OCI-LY1 (cell line): ENCODE measurements at regions not wholly inside any gene's neighbourhood (a gene's known extent, or its start where the extent isn't known, plus 50 kb on each side); places are given as distances from the start of the nearest gene placed in this dataset.

Experiments used
- H2AFZ ChIP-seq: fragments of 200-600 bp; sonication (generic), shearing (Covaris generic); 2 replicates; pipeline ENCODE4 v1.6.0; 2014; ENCODE audit warnings: antibody characterized with exemption, mild to moderate bottlenecking, low read length
- H3F3A ChIP-seq: fragments of 200-600 bp; sonication (generic), shearing (Covaris generic); 2 replicates; pipeline ENCODE4 v1.6.0; 2014; ENCODE audit warnings: mild to moderate bottlenecking, antibody characterized with exemption, low read length, moderate library complexity; ENCODE audit not compliant: insufficient read depth
- H3K27ac ChIP-seq: fragments of 200-600 bp; sonication (generic); 2 replicates; pipeline ENCODE4 v1.5.1; 2014; ENCODE audit warnings: low read length, mixed run types, mild to moderate bottlenecking, low read depth; ENCODE audit not compliant: poor library complexity, severe bottlenecking
- H3K27me3 ChIP-seq: fragments of 200-600 bp; sonication (generic); 2 replicates; pipeline ENCODE4 v1.6.0; 2014; ENCODE audit warnings: antibody characterized with exemption, mild to moderate bottlenecking, low read length, moderate library complexity; ENCODE audit not compliant: insufficient read depth
- H3K36me3 ChIP-seq: fragments of 200-600 bp; sonication (generic); 2 replicates; pipeline ENCODE4 v1.6.1; 2014; ENCODE audit warnings: mild to moderate bottlenecking, antibody characterized with exemption, low read length, moderate library complexity, mixed read lengths; ENCODE audit not compliant: insufficient read depth
- H3K4me1 ChIP-seq: fragments of 200-600 bp; sonication (generic); 2 replicates; pipeline ENCODE4 v1.5.1; 2014; ENCODE audit warnings: mild to moderate bottlenecking, low read length, moderate library complexity; ENCODE audit not compliant: insufficient read depth, severe bottlenecking
- H3K4me2 ChIP-seq: fragments of 200-600 bp; sonication (generic), shearing (Covaris generic); 2 replicates; pipeline ENCODE4 v1.6.1; 2014; ENCODE audit warnings: low read length
- H3K4me3 ChIP-seq: fragments of 200-600 bp; sonication (generic); 2 replicates; pipeline ENCODE4 v1.5.1; 2014; ENCODE audit warnings: low read length, low read depth, mild to moderate bottlenecking, mixed read lengths; ENCODE audit not compliant: poor library complexity, severe bottlenecking
- H3K79me2 ChIP-seq: fragments of 200-600 bp; shearing (Covaris generic); 2 replicates; pipeline ENCODE4 v1.6.1; 2016; ENCODE audit warnings: mixed run types, low read length, mixed read lengths; ENCODE audit not compliant: insufficient read depth
- H3K9ac ChIP-seq: fragments of 200-600 bp; sonication (generic), shearing (Covaris generic); 2 replicates; pipeline ENCODE4 v1.6.1; 2014; ENCODE audit warnings: mild to moderate bottlenecking, low read length, mixed read lengths
- H3K9me2 ChIP-seq: fragments of 200-600 bp; sonication (generic), shearing (Covaris generic); 2 replicates; pipeline ENCODE4 v1.6.1; 2014; ENCODE audit warnings: low read depth, mild to moderate bottlenecking, low read length, mixed read lengths
- H3K9me3 ChIP-seq: fragments of 200-600 bp; shearing (Covaris generic); 2 replicates; pipeline ENCODE4 v1.6.1; 2014; ENCODE audit warnings: low read length, mixed read lengths
- H4K20me1 ChIP-seq: fragments of 200-600 bp; sonication (generic), shearing (Covaris generic); 2 replicates; pipeline ENCODE4 v1.6.0; 2016; ENCODE audit warnings: mild to moderate bottlenecking, low read length; ENCODE audit not compliant: insufficient read depth
- EZH2 ChIP-seq: fragments of 200-600 bp; sonication (generic), shearing (Covaris generic); IDR thresholded peaks from 2 replicates; pipeline ENCODE4 v1.8.0; 2017; ENCODE audit warnings: borderline replicate concordance, mixed run types, mild to moderate bottlenecking, antibody characterized with exemption, low read length, moderate library complexity, mixed read lengths
- TF ChIP-seq, protein P1 (sequence below): fragments of 200-600 bp; sonication (generic), shearing (Covaris generic); IDR thresholded peaks from 2 replicates; pipeline ENCODE4 v1.5.1; 2017; ENCODE audit warnings: mild to moderate bottlenecking, antibody characterized with exemption, low read length, moderate library complexity, mixed read lengths

DNA sequence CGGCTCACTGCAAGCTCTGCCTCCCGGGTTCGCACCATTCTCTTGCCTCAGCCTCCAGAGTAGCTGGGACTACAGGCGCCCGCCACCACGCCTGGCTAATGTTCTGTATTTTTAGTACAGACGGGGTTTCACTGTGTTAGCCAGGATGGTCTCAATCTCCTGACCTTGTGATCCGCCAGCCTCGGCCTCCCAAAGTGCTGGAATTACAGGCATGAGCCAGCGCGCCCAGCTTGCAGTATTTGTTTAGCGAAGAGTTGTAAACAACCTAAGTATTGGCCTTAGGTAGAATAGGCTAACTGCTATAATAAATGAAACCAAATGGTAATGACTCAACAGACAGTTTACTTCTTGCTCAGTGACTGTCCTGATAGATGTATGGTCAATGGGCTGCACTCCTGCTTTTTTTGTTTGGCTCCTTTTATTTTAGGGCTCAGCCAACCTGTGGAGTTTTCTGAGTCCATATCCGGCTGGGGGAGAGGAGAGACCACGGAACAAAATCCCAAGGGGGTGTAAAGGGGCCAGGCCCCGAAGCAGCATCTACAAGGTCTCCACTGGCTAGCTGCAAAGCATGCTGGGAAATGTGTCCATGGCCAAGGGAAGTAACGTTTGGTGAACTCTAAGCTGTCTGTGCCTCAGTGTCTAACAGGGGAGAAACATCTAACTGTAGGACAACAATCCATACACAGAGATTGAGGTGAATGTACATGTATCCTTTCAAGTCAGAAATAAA is 841.0 kb upstream of the ID2 start:
- Histone ChIP-seq H3K79me2 (no peaks in the 10 kb centered on the region), H3K4me1 (peaks cover 5% of the 10 kb centered on the region), H3K27ac (no peak overlapping the region), H2AFZ (no peak overlapping the region), H3K9ac (no peak overlapping the region), H4K20me1 (no peaks in the 10 kb centered on the region), H3K4me2 (no peak overlapping the region), H3K9me2 (no peaks in the 10 kb centered on the region), H3K27me3 (no peaks in the 10 kb centered on the region), H3K36me3 (no peaks in the 10 kb centered on the region), H3K4me3 (no peak overlapping the region), H3F3A (no peaks in the 10 kb centered on the region), H3K9me3 (no peaks in the 10 kb centered on the region)
- TF ChIP-seq, protein P1, sequence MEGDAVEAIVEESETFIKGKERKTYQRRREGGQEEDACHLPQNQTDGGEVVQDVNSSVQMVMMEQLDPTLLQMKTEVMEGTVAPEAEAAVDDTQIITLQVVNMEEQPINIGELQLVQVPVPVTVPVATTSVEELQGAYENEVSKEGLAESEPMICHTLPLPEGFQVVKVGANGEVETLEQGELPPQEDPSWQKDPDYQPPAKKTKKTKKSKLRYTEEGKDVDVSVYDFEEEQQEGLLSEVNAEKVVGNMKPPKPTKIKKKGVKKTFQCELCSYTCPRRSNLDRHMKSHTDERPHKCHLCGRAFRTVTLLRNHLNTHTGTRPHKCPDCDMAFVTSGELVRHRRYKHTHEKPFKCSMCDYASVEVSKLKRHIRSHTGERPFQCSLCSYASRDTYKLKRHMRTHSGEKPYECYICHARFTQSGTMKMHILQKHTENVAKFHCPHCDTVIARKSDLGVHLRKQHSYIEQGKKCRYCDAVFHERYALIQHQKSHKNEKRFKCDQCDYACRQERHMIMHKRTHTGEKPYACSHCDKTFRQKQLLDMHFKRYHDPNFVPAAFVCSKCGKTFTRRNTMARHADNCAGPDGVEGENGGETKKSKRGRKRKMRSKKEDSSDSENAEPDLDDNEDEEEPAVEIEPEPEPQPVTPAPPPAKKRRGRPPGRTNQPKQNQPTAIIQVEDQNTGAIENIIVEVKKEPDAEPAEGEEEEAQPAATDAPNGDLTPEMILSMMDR, result no peak
- no peak for TF ChIP-seq EZH2

DNA sequence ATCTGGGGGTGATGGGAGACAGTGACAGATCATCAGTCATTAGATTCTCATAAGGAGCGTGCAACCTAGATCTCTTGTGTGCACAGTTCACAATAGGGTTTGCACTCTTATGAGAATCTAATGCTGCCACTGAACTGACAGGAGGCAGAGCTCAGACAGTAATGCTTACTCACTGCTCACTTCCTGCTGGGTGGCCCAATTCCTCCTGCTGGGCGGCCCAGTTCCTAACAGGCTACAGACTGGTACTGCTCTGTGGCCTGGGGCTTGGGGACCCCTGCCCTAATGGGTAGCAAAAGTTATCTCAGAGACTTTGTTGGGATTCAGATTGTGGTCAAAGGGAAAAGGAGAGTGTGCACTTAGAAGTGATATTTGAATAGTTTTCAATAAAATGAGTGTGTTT is 840.1 kb upstream of the ID2 start:
- no peaks in the 10 kb centered on the region for H3F3A ChIP-seq
- no peak for TF ChIP-seq EZH2
- TF ChIP-seq, protein P1, result no peak
- H3K79me2 ChIP-seq, result no peaks in the 10 kb centered on the region
- no peak overlapping the region for H3K27ac ChIP-seq
- H4K20me1 ChIP-seq, result no peaks in the 10 kb centered on the region
- H3K4me3 ChIP-seq, result no peak overlapping the region
- H3K9ac ChIP-seq, result no peak overlapping the region
- H3K4me1 ChIP-seq, result no peaks in the 10 kb centered on the region
- H3K9me3 ChIP-seq, result no peaks in the 10 kb centered on the region
- H3K36me3 ChIP-seq, result no peaks in the 10 kb centered on the region
- no peak overlapping the region for H3K4me2 ChIP-seq
- no peaks in the 10 kb centered on the region for H3K27me3 ChIP-seq
- no peaks in the 10 kb centered on the region for H3K9me2 ChIP-seq
- no peak overlapping the region for H2AFZ ChIP-seq

DNA sequence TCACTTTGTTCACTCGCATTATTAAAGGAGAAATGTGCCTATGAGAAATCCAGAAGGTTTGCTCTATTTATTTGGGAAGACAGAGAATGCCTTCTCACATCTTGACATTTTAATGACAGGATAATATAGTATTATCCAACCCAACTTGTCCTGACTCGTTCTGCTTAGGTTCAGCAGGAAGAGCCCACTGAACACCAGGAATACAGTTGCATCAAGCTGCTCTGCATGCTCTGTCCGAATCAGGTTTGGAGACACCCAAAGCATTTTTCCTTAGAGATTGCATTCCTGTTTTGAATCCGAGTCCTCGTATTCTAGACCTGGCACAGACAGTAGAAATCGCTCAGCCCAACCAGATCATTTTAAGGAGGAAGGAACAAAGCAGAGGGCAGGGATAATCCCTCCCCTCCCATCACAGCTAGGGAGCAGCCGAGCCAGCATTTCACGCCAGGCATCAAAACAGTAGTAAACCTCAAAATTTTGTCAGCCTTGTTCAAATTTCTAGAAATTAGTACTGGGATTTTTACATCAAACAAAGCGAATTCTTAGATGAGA is 837.4 kb upstream of the ID2 start:
- TF ChIP-seq EZH2, result no peak
- TF ChIP-seq, protein P1, result no peak
- Histone ChIP-seq H3K79me2 (no peaks in the 10 kb centered on the region), H3K27ac (no peak overlapping the region), H2AFZ (no peak overlapping the region), H3K9ac (no peak overlapping the region), H3K9me2 (no peaks in the 10 kb centered on the region), H3K36me3 (no peaks in the 10 kb centered on the region), H4K20me1 (no peaks in the 10 kb centered on the region), H3K27me3 (no peaks in the 10 kb centered on the region), H3K4me1 (no peaks in the 10 kb centered on the region), H3K4me3 (no peak overlapping the region), H3K4me2 (no peak overlapping the region), H3F3A (no peaks in the 10 kb centered on the region), H3K9me3 (no peaks in the 10 kb centered on the region)
